NOMO-1 treated with DMSO at 0.1 percent for 48 hours (cell line): ENCODE measurements at regions not wholly inside any gene's neighbourhood (a gene's known extent, or its start where the extent isn't known, plus 50 kb on each side); places are given as distances from the start of the nearest gene placed in this dataset.
"Not testable (repeated sequence)": the region's sequence is repeated elsewhere in the genome, so short reads cannot be mapped to it uniquely, and the experiment has no call there.

ENCODE experiments used
- DNase-seq: peaks from one replicate; lab custom pipeline; 2025; ENCODE audit not compliant: unreplicated experiment; lab: John Stamatoyannopoulos, UW

DNA sequence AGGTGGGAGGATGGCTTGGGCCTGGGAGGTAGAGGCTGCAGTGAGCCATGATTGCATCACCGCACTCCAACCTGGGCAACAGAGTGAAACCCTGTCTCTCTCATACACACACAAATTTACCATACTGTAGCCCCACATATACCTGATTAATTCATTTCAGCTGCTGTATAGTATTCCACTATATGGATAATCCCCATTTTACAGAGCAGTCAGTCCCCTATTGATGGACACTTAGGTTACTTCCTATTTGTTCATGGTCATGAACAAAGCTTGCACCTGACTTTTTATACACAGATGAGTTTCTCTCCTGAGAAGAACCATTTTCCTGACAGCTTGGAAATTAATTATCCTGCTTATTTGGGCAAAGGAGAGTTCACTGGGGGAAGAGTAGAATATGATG is 59.2 kb downstream of the EMX2 start:
- no peak for DNase-seq

DNA sequence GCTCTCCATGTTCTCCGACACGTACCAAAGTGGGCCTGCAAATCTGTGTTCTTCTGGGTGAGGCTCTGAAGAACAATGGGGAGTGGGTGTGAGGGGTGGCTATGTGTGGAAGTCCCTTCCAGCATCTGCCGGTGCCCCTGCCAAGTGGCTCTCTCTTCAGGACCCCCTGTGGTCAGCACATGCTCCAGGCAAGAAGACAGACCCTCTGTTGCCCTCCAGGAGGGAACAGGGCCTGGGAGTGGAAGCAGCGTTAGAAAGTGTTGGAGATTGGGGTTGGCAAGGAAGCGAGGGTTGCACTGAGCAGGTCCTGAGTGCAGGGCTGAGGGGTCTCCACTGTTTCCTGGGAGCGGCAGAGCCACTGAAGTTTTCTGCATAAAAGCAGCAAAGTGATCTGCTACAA is 60.5 kb downstream of the EMX2 start:
- no peak for DNase-seq

DNA sequence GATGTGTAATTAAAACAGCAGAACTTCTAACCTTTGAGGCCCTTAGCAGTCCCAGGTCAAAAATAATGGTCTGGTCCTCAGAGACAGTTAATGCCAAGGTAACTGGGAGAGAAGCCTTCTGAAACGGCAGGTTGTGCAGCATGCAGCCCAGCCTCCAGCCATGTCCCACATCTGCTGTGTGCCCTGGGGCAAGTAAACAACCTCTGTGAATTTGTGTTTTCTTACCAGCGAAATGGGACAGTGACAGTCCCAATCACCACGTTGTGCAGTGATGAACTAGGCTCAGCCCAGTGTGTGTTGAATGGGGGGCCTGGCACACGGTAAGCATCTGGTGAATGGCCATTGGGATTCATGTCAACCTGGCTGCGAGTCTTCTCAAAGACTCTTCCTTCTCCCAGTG is 61.2 kb downstream of the EMX2 start:
- DNase-seq, result no peak

DNA sequence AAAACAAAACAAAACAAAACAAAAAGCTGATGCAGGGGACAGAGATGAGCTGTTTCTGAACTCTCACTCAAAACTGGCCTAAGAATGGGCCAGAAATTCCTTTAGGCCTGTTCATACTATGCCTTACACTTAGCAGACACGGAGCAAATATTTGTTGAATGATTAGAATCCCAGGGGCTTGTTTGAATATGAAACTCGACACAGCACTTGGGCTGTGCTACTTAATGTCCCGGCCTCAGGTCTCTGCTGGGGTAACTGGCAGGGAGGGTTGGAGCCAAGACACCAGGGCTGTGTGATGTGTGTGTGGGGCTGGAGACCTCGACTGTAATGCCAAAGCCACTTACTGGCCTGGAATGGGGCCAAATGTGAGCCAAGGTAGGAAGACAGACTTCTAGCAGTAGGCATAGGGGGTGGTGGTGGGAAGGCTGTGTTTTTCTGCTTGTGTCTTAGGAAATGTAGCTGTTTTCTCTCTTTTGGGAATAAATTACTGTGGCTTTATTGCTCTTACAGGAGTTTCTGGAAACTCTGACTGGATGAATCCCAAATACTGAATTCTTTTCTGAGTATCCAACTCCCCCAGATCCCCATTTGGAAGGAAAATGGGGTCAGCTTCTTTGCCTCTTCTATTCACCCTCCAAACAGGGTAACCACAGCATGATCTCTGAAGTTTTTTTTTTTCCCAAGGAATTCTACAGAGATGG is 66.7 kb downstream of the EMX2 start:
- no peak for DNase-seq

DNA sequence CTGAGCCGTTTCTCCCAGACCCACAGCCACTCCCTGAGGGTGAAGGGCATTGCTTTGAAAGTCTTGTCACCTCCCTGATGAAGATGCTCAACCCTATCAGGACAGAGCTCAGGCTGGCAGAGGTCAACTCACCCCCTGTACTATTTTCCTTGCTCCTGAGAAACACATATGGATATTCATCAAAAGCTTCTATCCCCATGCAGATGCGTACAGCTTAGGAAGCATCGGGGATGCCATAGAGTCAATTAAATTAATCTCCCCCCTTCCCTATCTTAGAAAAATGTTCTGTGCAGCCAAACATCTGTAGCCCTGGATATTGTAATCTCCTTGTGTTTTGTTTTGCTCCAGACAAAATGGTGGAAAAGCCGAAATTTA is 67.2 kb downstream of the EMX2 start:
- DNase-seq, result no peak

DNA sequence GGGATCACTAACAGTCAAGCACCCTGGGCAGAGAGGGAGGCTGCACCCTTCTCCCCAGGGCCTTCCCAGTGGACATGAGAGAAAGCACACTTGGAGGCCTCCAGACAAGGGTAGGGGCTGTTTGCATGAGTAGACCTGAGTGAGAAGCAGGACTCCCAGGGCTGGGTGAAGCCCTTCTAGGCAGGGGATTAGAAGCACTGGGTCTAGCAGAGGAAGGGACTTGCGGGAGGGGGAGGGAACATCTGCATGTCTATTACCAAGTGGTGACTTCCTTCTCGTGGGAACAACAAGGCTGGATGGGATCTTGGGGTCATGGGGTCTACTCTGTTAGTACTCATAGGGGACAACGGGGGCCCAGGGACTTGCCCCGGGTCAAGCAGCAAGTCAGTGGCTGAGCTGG is 67.8 kb downstream of the EMX2 start:
- no peak for DNase-seq

DNA sequence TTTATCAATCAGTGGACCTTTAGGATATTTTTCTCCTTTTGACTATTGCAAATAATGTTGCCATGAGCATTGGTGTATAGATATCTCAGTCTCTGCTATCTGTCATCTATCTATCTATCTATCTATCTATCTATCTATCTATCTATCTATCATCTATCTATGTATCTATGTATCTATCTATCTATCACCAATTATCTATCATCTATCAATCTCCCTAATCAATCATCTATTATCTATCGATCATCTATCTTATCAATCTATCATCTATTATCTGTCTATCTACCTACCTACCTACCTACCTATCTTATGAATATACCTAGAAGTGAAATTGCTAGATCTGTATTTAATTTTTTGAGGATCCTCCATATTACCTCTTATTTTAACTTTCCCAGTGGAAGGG is 69.6 kb downstream of the EMX2 start:
- no peak for DNase-seq

DNA sequence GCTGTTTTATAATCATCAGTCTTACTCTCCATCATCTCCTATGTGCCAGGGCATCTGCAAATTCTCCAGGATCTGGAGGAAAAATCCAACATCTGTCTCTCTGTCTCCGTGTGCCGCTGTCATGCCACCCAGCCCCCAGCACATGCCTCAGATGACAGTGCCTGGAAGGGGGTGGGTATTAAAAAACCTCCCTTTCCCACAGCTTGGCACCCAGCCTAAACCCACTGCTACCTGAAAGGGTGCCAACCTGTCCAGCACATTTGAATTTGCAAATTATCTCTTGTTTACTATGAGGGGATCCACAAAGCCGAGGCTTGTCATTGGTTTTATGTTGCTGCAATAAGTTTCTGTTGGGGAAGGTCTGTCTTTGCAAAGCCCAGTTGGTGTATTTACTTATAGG is 73.1 kb downstream of the EMX2 start:
- DNase-seq, result no peak

DNA sequence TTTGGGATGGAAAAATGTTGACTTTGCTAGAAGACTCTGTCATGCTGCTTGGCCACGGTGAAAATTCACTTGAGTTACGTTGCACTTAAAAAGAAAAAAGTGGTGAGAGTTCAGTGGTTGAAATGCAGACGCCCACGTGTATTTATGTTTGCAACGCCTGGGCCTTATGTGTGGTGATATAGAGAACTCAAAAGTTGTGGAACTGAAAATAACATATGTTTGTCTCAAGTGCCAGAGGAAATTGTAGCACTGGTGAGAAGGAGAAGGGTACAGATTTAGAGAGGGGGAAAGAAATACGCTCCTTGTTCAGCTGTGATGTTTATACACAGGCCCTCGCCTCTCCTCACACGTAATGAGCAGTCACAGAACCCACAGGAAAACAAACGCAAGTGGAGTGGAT is 73.6 kb downstream of the EMX2 start:
- no peak for DNase-seq

DNA sequence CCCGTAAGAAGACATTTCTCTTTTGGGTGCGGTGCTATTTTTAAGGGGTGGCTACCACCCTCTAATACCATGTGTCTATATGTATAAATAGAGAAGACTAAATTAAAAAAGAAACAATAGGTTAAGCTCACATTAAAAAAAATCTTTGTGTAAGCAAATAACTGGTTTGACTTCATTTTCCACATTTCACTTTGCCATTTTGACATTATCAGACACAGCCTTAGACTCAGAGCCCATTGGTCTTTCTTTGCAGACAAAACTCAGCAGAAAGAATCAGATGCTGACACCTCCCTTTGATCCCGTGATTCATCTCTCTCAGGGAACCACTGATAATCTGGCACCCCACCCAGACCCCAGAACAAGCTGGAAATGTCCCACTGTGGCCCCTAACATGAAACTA is 74.5 kb downstream of the EMX2 start:
- DNase-seq, result no peak

DNA sequence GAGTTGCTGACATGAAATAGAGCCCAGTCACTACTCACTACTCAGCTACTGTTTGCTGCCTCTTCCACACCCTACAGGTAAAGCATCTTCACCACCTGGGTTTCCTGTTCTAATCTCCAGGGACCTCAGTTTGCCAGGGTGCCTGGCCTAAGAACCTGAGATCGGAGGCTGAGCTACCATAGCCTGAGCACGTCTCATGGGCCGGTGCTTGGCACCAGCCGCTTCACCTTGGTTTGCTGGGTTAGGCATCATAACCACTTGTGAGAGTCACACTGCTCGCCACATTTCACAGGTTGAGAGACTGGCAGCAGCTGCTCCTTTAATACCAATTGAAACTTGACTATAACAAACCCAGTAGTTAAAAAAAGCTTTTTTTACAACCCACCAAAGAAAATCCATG is 75.1 kb downstream of the EMX2 start:
- no peak for DNase-seq

DNA sequence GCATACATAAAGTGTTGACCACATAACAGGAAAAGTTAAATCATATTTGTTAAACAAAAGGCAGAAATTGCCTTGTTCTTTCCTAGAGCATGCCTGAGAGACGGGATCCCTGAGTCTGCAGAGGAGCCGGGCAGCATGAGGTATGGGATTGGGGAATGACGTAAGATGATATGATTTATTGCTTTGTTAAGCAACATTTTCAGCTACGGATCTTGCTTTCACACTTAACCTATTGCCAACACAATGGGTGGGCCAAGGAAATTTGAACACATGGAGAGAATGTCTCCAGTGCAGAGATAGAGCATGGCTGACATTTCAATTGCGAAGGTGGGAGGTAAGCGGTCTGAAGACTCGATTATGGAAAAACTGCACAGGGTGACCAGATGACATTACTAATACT is 76.7 kb downstream of the EMX2 start:
- peak; percentile 1 for DNase-seq

DNA sequence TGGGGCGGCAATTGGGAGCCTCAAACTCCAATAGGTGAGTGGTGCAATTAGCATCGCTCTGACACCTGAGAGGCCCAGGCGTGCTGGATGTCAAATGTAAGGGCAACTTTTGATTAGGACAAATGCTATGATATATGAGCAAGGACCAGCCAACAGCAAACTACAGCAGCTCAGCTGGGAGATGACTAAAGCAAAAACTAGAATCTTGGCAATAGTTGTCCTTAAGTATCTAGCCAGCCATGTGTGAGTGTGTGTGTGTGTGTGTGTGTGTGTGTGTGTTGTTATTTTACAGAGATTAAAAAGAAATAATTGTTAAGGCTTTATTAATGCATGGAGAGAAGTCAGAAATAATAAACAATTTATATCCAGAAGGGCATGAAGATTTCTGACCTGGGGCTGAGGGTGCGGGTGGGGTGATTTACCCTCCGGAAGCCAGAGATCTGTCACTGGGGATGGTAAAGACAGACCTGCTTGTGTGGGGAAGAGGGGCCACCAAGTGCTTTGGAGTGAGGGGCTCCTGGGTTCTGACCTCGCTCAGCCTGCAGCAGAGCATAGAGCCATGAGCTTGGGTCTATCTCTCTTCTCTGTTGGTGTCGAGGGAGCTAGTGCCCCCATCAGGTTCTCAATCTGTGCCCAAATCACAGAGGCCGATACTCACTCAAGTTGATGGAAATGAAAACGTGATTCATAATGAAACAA is 77.3 kb downstream of the EMX2 start:
- DNase-seq, result no peak

DNA sequence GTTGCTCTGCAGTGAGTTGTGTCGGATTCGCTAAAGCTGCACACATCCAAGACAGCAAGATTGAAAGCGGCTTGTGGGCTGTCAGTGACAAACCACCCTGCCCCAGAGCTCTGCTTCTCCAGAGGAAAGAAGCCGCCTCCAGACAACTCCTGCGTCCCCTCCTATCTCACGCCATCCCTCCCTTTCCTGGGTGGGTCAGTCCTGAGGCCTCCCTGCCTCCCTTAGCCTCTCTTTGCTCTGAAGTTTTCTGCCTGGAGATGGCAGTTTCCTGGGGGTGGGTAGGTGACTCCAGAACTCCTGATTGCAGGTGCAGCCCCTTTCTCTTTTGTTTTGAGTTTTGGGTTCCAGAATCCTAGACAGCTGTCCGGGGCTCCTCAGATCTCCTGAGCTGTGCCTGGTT is 78.7 kb downstream of the EMX2 start:
- no peak for DNase-seq

DNA sequence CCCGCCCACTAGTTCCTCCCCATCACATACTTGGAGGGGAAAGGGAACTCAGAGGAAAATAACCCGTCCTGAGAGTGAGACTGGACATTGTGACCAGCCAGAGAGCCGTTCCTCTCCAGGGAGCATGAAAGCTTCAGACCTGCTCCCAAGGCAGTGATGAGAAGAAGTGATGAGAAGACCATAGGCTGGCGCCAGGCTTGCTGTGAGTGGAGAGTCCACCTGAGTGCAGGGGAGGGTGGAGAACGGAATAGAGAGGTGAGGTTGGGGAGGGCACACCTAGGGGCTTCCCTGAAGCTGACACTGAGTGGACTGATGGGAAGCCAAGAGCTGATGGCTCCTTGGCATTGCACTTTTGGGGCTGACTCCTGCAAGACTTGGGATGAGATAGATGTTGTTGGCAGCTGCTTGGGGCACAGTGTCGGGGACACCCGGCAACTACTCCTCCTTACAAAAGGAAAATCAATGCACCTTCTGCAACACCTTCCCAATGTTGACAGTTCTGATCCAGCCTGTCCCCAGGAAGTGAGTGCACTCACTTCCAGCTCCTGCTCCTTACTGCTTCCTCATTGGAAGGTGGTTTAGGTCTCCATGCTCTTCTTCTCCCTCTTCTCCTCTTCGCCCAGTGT is 79.4 kb downstream of the EMX2 start:
- no peak for DNase-seq

DNA sequence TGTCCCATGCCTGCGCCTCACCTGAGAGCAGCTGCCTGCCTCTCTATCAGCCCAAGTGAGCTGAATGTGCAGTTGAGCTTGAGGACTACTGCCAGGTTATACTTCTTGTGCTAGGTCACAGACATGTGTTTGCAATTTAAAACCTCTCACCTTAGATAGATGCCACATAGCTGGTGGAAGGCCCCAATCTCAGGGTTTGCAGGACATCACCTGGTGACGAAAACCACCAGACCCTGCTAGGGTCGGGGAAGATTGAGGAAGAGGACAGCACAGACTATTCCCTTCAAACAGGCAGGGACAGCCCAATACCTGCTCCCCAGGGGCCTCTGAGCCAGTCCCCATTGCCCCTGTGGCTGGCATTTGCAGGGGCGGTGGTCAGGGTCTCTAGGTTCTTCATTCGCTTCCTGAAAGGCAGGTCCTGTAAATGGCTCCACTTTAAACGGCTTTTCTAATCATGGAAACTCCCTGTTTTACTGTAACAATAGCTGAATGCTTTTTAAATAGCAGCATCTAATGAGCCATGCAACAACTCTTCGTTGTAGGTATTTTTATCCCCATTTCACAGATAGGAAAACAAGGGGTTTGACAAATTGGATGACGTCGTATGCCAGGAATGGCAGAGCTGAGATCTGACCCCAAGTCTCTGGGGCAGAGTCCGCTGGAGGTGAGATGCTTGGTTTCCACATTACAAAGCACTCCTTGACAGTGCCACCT is 80.1 kb downstream of the EMX2 start:
- no peak for DNase-seq

DNA sequence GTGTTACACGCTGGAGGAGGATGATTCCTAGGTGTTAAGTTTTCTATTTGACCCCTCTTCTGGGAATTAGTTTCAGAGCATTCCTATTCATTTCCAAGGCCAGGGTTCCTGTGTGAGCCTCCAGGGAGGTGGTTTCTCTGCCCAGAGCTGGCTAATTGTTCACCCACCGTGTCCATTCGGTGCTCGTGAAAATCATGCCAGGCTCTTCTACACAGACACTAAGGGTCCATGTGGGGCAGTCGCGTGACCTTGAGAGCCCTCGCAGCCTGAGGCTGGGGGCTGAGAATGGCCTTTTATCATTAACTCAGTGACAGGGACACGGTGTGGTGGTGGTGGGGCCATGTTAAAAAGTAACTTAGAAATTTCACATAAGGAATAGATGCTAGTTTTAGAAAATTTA is 83.7 kb downstream of the EMX2 start:
- no peak for DNase-seq

DNA sequence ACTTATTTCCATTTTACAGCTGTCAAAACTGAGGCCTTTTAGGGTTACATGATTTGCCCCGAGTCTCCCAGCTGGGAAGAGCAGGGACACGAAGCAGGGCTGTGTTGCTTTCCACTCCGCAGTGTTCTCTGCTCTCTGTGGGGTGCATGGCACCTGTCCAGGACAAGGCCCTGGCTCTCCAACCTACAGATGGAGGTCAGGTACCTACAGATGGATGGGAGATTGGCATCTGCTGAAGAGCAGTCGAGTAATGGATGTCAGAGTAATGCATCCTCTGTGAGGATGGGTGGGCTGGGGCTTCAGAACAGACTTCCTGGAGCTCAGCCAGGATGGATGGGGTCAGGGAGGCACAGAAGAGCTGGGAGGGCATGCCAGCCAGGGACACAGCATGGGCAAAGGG is 85.0 kb downstream of the EMX2 start:
- no peak for DNase-seq

DNA sequence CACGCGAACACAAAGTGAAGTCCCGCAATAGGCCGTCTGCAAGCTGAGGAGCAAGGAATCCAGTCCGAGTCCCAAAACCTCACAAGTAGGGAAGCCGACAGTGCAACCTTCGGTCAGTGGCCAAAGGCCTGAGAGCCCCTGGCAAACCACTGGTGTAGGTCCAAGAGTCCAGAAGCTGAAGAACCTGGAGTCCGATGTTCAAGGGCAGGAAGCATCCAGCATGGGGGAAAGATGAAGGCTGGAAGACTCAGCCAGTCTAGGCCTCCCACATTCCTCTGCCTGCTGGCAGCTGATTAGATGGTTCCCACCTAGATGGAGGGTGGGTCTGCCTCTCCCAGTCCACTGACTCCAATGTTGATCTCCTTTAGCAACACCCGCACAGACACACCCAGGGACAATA is 87.2 kb downstream of the EMX2 start:
- DNase-seq, result not testable (repeated sequence)

DNA sequence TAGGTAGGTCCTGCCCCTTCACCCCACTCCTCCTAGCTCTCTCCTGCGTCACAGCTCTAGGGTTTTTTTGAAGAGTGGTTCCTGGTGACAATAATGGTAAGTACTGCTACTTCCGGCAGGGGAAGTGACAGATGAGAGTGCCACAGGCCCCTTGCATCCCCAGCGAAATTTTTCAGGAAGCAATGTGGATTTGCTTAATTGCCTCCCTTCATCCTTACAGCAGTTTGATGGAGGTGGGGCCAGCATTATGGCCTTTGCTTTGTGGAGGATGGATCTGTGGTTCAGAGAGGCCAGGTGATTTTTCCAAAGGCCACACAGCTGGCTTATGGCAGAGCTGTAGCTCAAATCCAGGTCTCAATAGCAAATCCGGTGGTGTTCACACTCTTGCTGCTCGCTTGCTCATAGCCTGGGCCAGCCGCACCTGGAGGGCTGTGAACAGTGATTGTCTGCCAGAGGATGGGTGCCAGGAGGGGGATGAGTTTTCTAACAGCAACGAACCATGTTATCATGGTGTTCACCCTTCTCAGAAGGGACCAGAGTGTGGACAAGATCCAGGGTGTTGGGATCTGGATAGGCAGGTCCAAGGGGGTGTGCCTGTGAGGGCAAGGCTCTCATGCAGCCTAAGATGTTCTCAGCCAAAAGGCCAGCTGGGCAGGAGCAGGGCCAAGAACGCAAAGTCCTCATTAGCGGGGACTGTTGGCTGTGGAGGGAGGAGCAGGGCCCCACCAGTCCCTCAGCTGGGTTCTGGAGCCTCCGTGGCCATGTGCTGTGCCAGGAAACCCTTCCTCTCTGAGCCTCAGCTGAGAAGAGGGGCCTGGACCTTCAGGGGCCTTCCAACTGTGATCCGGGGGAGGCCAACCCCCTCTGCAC is 89.0 kb downstream of the EMX2 start:
- DNase-seq, result no peak

DNA sequence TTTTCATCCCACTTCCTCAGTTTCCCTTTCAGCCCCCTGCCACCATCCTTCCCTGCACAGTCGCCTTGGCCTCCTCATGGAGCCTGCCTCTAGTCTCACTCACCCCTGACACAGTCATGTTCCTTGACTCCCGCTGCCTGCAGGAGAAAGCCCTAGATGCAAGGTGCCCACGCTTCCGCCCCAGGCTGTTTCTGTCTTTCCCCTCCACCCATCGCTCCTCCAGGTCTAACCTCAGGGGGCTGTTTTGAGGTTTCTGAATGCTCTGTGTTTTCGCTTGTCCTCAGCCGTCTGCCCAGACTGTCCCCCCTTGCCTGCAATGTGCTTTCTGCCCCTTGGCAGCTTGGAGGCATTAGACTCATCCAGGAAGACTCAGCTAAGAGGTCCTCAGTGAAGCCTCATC is 89.9 kb downstream of the EMX2 start:
- no peak for DNase-seq
